ENCODE measurements at regions not wholly inside any gene's neighbourhood (a gene's known extent, or its start where the extent isn't known, plus 50 kb on each side); places are given as distances from the start of the nearest gene placed in this dataset.

GRCh38 chr3:95789111-95789510, 1025.3 kb upstream of the EPHA6 start:
- TF ChIP-seq CTCF (conservative IDR thresholded peaks at IDR 0.05) (no peak), ZFX (IDR thresholded peaks at IDR 0.05) (no peak)
- no peak overlapping the region for H3K27ac ChIP-seq

- TF ChIP-seq ZFX (IDR thresholded peaks at IDR 0.05) (no peak), CTCF (conservative IDR thresholded peaks at IDR 0.05) (no peak)
Observed at GRCh38 chr3:95797081-95797480, 1017.3 kb upstream of the EPHA6 start.

GRCh38 chr3:95798628-95799027, 1015.8 kb upstream of the EPHA6 start:
- TF ChIP-seq CTCF (conservative IDR thresholded peaks at IDR 0.05) (no peak), ZFX (IDR thresholded peaks at IDR 0.05) (no peak)
- no peak overlapping the region for H3K27ac ChIP-seq

More at GRCh38 chr3:95797081-95797480, 1017.3 kb upstream of the EPHA6 start:
- H3K27ac ChIP-seq: no peak overlapping the region

GRCh38 chr3:95810462-95810861, 1003.9 kb upstream of the EPHA6 start:
- no peak overlapping the region for H3K27ac ChIP-seq
- no peak for TF ChIP-seq ZFX (IDR thresholded peaks at IDR 0.05)
- no peak for TF ChIP-seq CTCF (conservative IDR thresholded peaks at IDR 0.05)

- H3K27ac ChIP-seq: no peak overlapping the region
- TF ChIP-seq CTCF (conservative IDR thresholded peaks at IDR 0.05) (no peak), ZFX (IDR thresholded peaks at IDR 0.05) (no peak)
Observed at GRCh38 chr3:95813244-95813643, 1001.1 kb upstream of the EPHA6 start.

- TF ChIP-seq CTCF (conservative IDR thresholded peaks at IDR 0.05) (no peak), ZFX (IDR thresholded peaks at IDR 0.05) (no peak)
- H3K27ac ChIP-seq: no peak overlapping the region
Observed at GRCh38 chr3:95815828-95816227, 998.6 kb upstream of the EPHA6 start.

GRCh38 chr3:95826419-95826818, 988.0 kb upstream of the EPHA6 start:
- no peak overlapping the region for H3K27ac ChIP-seq
- TF ChIP-seq CTCF (conservative IDR thresholded peaks at IDR 0.05) (no peak), ZFX (IDR thresholded peaks at IDR 0.05) (no peak)

Data from C4-2B (cell line).